ENCODE measurements at regions not wholly inside any gene's neighbourhood (a gene's known extent, or its start where the extent isn't known, plus 50 kb on each side); places are given as distances from the start of the nearest gene placed in this dataset.

- H3K9me3 ChIP-seq (ENCODE audit: control insufficient read depth, insufficient read depth, low read length): no peaks in the 10 kb centered on the region
- H3K4me3 ChIP-seq (ENCODE audit: low read length): no peak overlapping the region
- no peaks in the 10 kb centered on the region for H4K20me1 ChIP-seq (ENCODE audit: control insufficient read depth, insufficient read depth, low read depth, low read length)
- H3K4me1 ChIP-seq (ENCODE audit: control insufficient read depth, low read length): peaks cover 22% of the 10 kb centered on the region
- H3K9me2 ChIP-seq (replicated peaks; ENCODE audit: control insufficient read depth, low read length): no peaks in the 10 kb centered on the region
- no peak overlapping the region for H3K27ac ChIP-seq (ENCODE audit: low read depth, low read length)
- no peaks in the 10 kb centered on the region for H3K27me3 ChIP-seq (ENCODE audit: control insufficient read depth, low read length)
- no peaks in the 10 kb centered on the region for H3K79me2 ChIP-seq (ENCODE audit: control insufficient read depth, low read length)
- TF ChIP-seq CTCF (IDR thresholded peaks at IDR 0.05; ENCODE audit: low read depth, low read length, poor library complexity, severe bottlenecking): no peak
- no peak for TF ChIP-seq EZH2phosphoT487 (IDR thresholded peaks at IDR 0.05; ENCODE audit: borderline replicate concordance, low read length)
- no peaks in the 10 kb centered on the region for H3K36me3 ChIP-seq (ENCODE audit: control insufficient read depth, low read length)
- H3K4me2 ChIP-seq (ENCODE audit: low read length): no peak overlapping the region
- no peaks in the 10 kb centered on the region for H3F3A ChIP-seq (ENCODE audit: control insufficient read depth, insufficient read depth)
Measured at GRCh38 chr10:88159127-88159829, 295.9 kb downstream of the PTEN start.

- no peaks in the 10 kb centered on the region for H4K20me1 ChIP-seq (ENCODE audit: control insufficient read depth, insufficient read depth, low read depth, low read length)
- peaks cover 22% of the 10 kb centered on the region for H3K4me1 ChIP-seq (ENCODE audit: control insufficient read depth, low read length)
- H3K9me2 ChIP-seq (replicated peaks; ENCODE audit: control insufficient read depth, low read length): no peaks in the 10 kb centered on the region
- TF ChIP-seq CTCF (IDR thresholded peaks at IDR 0.05; ENCODE audit: low read depth, low read length, poor library complexity, severe bottlenecking) (no peak), EZH2phosphoT487 (IDR thresholded peaks at IDR 0.05; ENCODE audit: borderline replicate concordance, low read length) (no peak)
- H3K4me3 ChIP-seq (ENCODE audit: low read length): no peak overlapping the region
- no peaks in the 10 kb centered on the region for H3F3A ChIP-seq (ENCODE audit: control insufficient read depth, insufficient read depth)
- H3K27ac ChIP-seq (ENCODE audit: low read depth, low read length): no peak overlapping the region
- H3K79me2 ChIP-seq (ENCODE audit: control insufficient read depth, low read length): no peaks in the 10 kb centered on the region
- no peak overlapping the region for H3K4me2 ChIP-seq (ENCODE audit: low read length)
- H3K9me3 ChIP-seq (ENCODE audit: control insufficient read depth, insufficient read depth, low read length): no peaks in the 10 kb centered on the region
- no peaks in the 10 kb centered on the region for H3K27me3 ChIP-seq (ENCODE audit: control insufficient read depth, low read length)
- H3K36me3 ChIP-seq (ENCODE audit: control insufficient read depth, low read length): no peaks in the 10 kb centered on the region
Measured at GRCh38 chr10:88161070-88161469, 297.6 kb downstream of the PTEN start.

- no peaks in the 10 kb centered on the region for H4K20me1 ChIP-seq (ENCODE audit: control insufficient read depth, insufficient read depth, low read depth, low read length)
- H3K36me3 ChIP-seq (ENCODE audit: control insufficient read depth, low read length): no peaks in the 10 kb centered on the region
- H3K9me2 ChIP-seq (replicated peaks; ENCODE audit: control insufficient read depth, low read length): no peaks in the 10 kb centered on the region
- no peak overlapping the region for H3K4me2 ChIP-seq (ENCODE audit: low read length)
- no peak overlapping the region for H3K4me3 ChIP-seq (ENCODE audit: low read length)
- no peaks in the 10 kb centered on the region for H3K27me3 ChIP-seq (ENCODE audit: control insufficient read depth, low read length)
- H3K9me3 ChIP-seq (ENCODE audit: control insufficient read depth, insufficient read depth, low read length): no peaks in the 10 kb centered on the region
- TF ChIP-seq CTCF (IDR thresholded peaks at IDR 0.05; ENCODE audit: low read depth, low read length, poor library complexity, severe bottlenecking) (no peak), EZH2phosphoT487 (IDR thresholded peaks at IDR 0.05; ENCODE audit: borderline replicate concordance, low read length) (no peak)
- H3K4me1 ChIP-seq (ENCODE audit: control insufficient read depth, low read length): peaks cover 22% of the 10 kb centered on the region
- no peak overlapping the region for H3K27ac ChIP-seq (ENCODE audit: low read depth, low read length)
- H3K79me2 ChIP-seq (ENCODE audit: control insufficient read depth, low read length): no peaks in the 10 kb centered on the region
- H3F3A ChIP-seq (ENCODE audit: control insufficient read depth, insufficient read depth): no peaks in the 10 kb centered on the region
Measured at GRCh38 chr10:88161756-88162155, 298.3 kb downstream of the PTEN start.

Data from DOHH2 (cell line).